GM12878 (cell line): ENCODE measurements at regions not wholly inside any gene's neighbourhood (a gene's known extent, or its start where the extent isn't known, plus 50 kb on each side); places are given as distances from the start of the nearest gene placed in this dataset.

ENCODE experiments used
- ATF2 ChIP-seq: IDR thresholded peaks from 2 replicates; pipeline ENCODE4 v1.6.1; 2012; ENCODE audit warnings: low read length, inconsistent platforms
- CTCF ChIP-seq, 3 experiments: IDR thresholded peaks in 2 of 3; conservative IDR thresholded peaks in 1 of 3; 2 replicates each; pipeline ENCODE4 v1.5.1; 2011; ENCODE audit warnings: low read depth in 3 of 3, low read length in 3 of 3, mild to moderate bottlenecking in 3 of 3, control low read depth in 2 of 3, moderate library complexity in 2 of 3, inconsistent platforms in 1 of 3, mixed read lengths in 1 of 3; ENCODE audit not compliant: control insufficient read depth in 2 of 3, insufficient read depth in 1 of 3; ENCODE audit errors: extremely low read depth in 1 of 3
- EGR1 ChIP-seq, 2 experiments: IDR thresholded peaks; 1 replicate in 1 of 2; 2 replicates in 1 of 2; pipeline ENCODE4 v1.6.1; 2011 to 2012; ENCODE audit warnings: low read depth in 2 of 2, low read length in 2 of 2, borderline replicate concordance in 1 of 2, mild to moderate bottlenecking in 1 of 2, moderate library complexity in 1 of 2
- EZH2 ChIP-seq: IDR thresholded peaks from 2 replicates; pipeline ENCODE4 v1.6.1; 2012; ENCODE audit warnings: low read depth, mild to moderate bottlenecking, control low read depth, inconsistent platforms, low read length, borderline replicate concordance; ENCODE audit not compliant: control insufficient read depth
- GABPA ChIP-seq: IDR thresholded peaks from 2 replicates; pipeline ENCODE4 v1.6.1; 2014; ENCODE audit warnings: antibody characterized with exemption, low read depth, mild to moderate bottlenecking, inconsistent platforms
- GATAD2B ChIP-seq: fragments of 450-650 bp; conservative IDR thresholded peaks from 2 replicates; pipeline ENCODE4 v1.6.1; 2017; ENCODE audit warnings: low read depth, mild to moderate bottlenecking, moderate library complexity
- KDM1A ChIP-seq: fragments of 200-600 bp; sonication (generic); IDR thresholded peaks from 2 replicates; pipeline ENCODE4 v1.6.1; 2016; ENCODE audit warnings: borderline replicate concordance
- NFIC ChIP-seq: IDR thresholded peaks from 2 replicates; pipeline ENCODE4 v1.6.1; 2012; ENCODE audit warnings: low read depth, mild to moderate bottlenecking, inconsistent platforms, low read length, moderate library complexity
- POLR2AphosphoS5 ChIP-seq: IDR thresholded peaks from 2 replicates; pipeline ENCODE4 v1.6.1; 2011; ENCODE audit warnings: mild to moderate bottlenecking, low read length, inconsistent platforms
- RAD21 ChIP-seq: IDR thresholded peaks from 2 replicates; pipeline ENCODE4 v1.6.1; 2011; ENCODE audit warnings: mild to moderate bottlenecking, low read depth, low read length, moderate library complexity; ENCODE audit not compliant: insufficient read depth
- SP1 ChIP-seq: IDR thresholded peaks from one replicate; pipeline ENCODE4 v1.6.1; 2011; ENCODE audit warnings: low read depth, low read length
- STAT3 ChIP-seq: IDR thresholded peaks from 2 replicates; pipeline ENCODE4 v1.6.1; 2011; ENCODE audit warnings: low read depth, low read length, improper control_type of control experiment
- TF ChIP-seq, protein P1 (sequence below): IDR thresholded peaks from 2 replicates; pipeline ENCODE4 v1.6.1; 2012; ENCODE audit warnings: low read depth, low read length, improper control_type of control experiment
- TF ChIP-seq, protein P2 (sequence below): IDR thresholded peaks from 2 replicates; pipeline ENCODE4 v1.6.1; 2011; ENCODE audit warnings: mild to moderate bottlenecking, low read depth, low read length, moderate library complexity; ENCODE audit not compliant: insufficient replicate concordance

DNA sequence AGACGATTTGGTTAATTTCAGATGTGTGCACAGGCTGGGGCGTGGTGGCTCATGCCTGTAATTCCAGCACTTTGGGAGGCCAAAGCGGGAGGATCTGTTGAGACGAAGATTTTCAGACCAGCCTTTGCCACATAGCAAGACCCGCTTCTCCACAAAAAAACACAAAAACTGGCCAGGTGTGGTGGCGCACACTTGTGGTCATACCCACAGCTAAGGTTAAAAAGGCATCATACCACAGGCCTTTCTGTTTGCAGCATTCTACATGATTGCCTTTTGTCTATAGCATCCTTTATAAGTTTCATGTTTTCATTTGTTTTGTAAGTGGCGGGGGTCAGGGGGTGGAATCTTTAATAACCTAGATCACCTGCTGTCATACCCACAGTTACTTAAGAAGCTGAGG is 239.9 kb upstream of the NOX3 start:
- TF ChIP-seq, protein P1, sequence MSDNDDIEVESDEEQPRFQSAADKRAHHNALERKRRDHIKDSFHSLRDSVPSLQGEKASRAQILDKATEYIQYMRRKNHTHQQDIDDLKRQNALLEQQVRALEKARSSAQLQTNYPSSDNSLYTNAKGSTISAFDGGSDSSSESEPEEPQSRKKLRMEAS = no peak
- no peak for TF ChIP-seq EGR1 (IDR thresholded peaks at IDR 0.05; ENCODE audit: borderline replicate concordance in 1 of 2, low read depth in 2 of 2, low read length in 2 of 2)
- no peak for TF ChIP-seq ATF2
- TF ChIP-seq KDM1A = no peak
- TF ChIP-seq POLR2AphosphoS5 = no peak
- TF ChIP-seq, protein P2, sequence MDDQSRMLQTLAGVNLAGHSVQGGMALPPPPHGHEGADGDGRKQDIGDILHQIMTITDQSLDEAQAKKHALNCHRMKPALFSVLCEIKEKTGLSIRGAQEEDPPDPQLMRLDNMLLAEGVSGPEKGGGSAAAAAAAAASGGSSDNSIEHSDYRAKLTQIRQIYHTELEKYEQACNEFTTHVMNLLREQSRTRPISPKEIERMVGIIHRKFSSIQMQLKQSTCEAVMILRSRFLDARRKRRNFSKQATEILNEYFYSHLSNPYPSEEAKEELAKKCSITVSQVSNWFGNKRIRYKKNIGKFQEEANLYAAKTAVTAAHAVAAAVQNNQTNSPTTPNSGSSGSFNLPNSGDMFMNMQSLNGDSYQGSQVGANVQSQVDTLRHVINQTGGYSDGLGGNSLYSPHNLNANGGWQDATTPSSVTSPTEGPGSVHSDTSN = no peak
- no peak for TF ChIP-seq RAD21
- TF ChIP-seq CTCF (IDR thresholded peaks at IDR 0.05 in 2 of 3, conservative IDR thresholded peaks at IDR 0.05 in 1 of 3; ENCODE audit: control insufficient read depth in 2 of 3, extremely low read depth in 1 of 3, insufficient read depth in 1 of 3, low read depth in 3 of 3, low read length in 3 of 3) = no peak
- TF ChIP-seq GATAD2B = no peak
- no peak for TF ChIP-seq GABPA
- TF ChIP-seq SP1 = no peak
- TF ChIP-seq STAT3 = no peak
- TF ChIP-seq EZH2 = no peak
- TF ChIP-seq NFIC = no peak
